Mesendoderm (in vitro differentiated cells): ENCODE measurements at regions not wholly inside any gene's neighbourhood (a gene's known extent, or its start where the extent isn't known, plus 50 kb on each side); places are given as distances from the start of the nearest gene placed in this dataset.

ENCODE experiments used
- DNase-seq: peaks from one replicate; pipeline ENCODE4 v3.0.0; 2013
- H2AK5ac ChIP-seq: 2 replicates; pipeline ENCODE4 v1.6.1; 2013; ENCODE audit warnings: low read length, inconsistent platforms
- H2BK120ac ChIP-seq: 2 replicates; pipeline ENCODE4 v1.6.1; 2013; ENCODE audit warnings: low read depth, mild to moderate bottlenecking, low read length, moderate library complexity, mixed read lengths
- H2BK15ac ChIP-seq: replicated peaks from 2 replicates; pipeline ENCODE4 v1.6.1; 2013; ENCODE audit warnings: low read depth, mild to moderate bottlenecking, moderate library complexity
- H2BK5ac ChIP-seq: 2 replicates; pipeline ENCODE4 v1.6.1; 2013; ENCODE audit warnings: low read length, inconsistent platforms
- H3K18ac ChIP-seq: 2 replicates; pipeline ENCODE4 v1.6.1; 2013; ENCODE audit warnings: mild to moderate bottlenecking, low read length, mixed read lengths
- H3K23ac ChIP-seq: one replicate; pipeline ENCODE4 v1.6.1; 2013; ENCODE audit warnings: low read length
- H3K27ac ChIP-seq: 2 replicates; pipeline ENCODE4 v1.5.1; 2013; ENCODE audit warnings: low read depth, mild to moderate bottlenecking, inconsistent platforms, low read length, moderate library complexity
- H3K27me3 ChIP-seq: 2 replicates; pipeline ENCODE4 v1.6.1; 2013; ENCODE audit warnings: low read length, control low read depth, mild to moderate bottlenecking, inconsistent platforms; ENCODE audit not compliant: insufficient read depth, poor library complexity
- H3K36me3 ChIP-seq: 2 replicates; pipeline ENCODE4 v1.6.1; 2013; ENCODE audit warnings: low read length, inconsistent platforms; ENCODE audit not compliant: control insufficient read depth, insufficient read depth
- H3K4ac ChIP-seq: one replicate; pipeline ENCODE4 v1.6.1; 2013; ENCODE audit warnings: low read depth, mild to moderate bottlenecking, low read length, moderate library complexity
- H3K4me1 ChIP-seq: 2 replicates; pipeline ENCODE4 v1.6.1; 2013; ENCODE audit warnings: low read depth, low read length, inconsistent platforms; ENCODE audit not compliant: control insufficient read depth
- H3K4me2 ChIP-seq: 2 replicates; pipeline ENCODE4 v1.6.1; 2013; ENCODE audit warnings: low read length
- H3K4me3 ChIP-seq: 2 replicates; pipeline ENCODE4 v1.5.1; 2013; ENCODE audit warnings: mild to moderate bottlenecking, low read length
- H3K56ac ChIP-seq: one replicate; pipeline ENCODE4 v1.6.1; 2013; ENCODE audit warnings: low read length
- H3K79me1 ChIP-seq: 2 replicates; pipeline ENCODE4 v1.6.1; 2013; ENCODE audit warnings: low read length, inconsistent platforms
- H3K79me2 ChIP-seq: 2 replicates; pipeline ENCODE4 v1.6.1; 2013; ENCODE audit warnings: mild to moderate bottlenecking, low read length; ENCODE audit not compliant: control insufficient read depth, insufficient read depth
- H3K9ac ChIP-seq: 2 replicates; pipeline ENCODE4 v1.6.1; 2013; ENCODE audit warnings: low read length, inconsistent platforms
- H4K5ac ChIP-seq: one replicate; pipeline ENCODE4 v1.6.1; 2013; ENCODE audit warnings: low read length
- H4K8ac ChIP-seq: one replicate; pipeline ENCODE4 v1.6.1; 2013; ENCODE audit warnings: low read depth, mild to moderate bottlenecking, control low read depth, low read length, moderate library complexity
- WGBS: extraction: QIAGEN DNeasy Blood & Tissue Kit; methylation state at CpG from one replicate; pipeline ENCODE4 v1.1.7; 2013; ENCODE audit warnings: low lambda C conversion rate, missing lambda C conversion rate; ENCODE audit not compliant: insufficient coverage; ENCODE audit errors: extremely low coverage; 5-methylcytosine and 5-hydroxymethylcytosine counted together

DNA sequence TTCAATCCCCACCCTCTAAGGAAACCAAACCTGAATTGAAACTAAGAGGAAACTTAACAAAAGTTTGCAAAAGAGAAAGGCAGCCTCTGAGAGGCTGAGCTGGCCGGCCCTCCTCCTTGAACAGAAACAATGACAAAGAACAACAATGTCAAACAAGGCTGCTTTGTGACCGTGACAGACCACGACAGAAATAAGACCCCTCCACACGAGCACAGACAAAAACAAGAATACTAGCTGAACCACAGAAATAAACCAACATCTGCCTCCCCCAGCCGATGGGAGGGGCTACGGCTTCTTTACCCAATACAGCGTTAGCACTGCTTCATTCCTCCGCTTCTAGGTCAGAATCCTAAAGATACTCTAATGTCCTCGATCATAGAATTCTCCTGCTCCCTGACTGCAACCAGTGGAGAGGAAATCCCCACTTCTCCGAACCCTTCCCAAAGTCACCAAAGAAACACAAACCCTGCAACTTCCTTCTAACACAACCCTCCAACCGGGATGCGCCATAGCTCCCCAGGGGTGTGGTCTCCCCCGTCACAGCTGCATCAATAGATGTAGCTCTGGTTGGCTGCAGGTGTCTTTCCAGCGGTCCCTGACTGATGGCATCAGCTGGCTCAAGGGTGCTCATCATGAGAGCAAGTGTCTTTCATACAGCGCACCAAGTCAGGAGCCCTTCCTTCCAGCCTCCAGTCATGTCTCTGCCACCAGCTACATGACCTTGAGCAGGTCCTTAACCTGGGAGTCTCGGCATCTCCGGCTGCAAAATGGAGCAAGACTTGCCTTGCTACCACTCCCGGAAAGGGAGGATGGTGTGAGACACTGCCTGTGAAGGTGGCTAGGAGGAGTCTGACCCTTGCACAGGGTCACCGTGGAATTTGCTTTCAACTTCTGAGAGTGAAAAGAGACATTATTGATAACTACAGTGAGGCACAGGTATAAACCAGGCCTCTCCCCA lies 198.6 kb downstream of the HAUS1 start:
- no peak overlapping the region for H2AK5ac ChIP-seq
- no CpG with 5 or more reads among the region's 19 CpGs for WGBS
- no peak overlapping the region for H3K4me3 ChIP-seq
- no peak overlapping the region for H2BK120ac ChIP-seq
- no peak overlapping the region for H3K23ac ChIP-seq
- H3K79me1 ChIP-seq = no peaks in the 10 kb centered on the region
- no peaks in the 10 kb centered on the region for H3K27me3 ChIP-seq
- H3K4me2 ChIP-seq = no peak overlapping the region
- H3K79me2 ChIP-seq = no peaks in the 10 kb centered on the region
- H3K9ac ChIP-seq = no peak overlapping the region
- DNase-seq = no peak
- H4K5ac ChIP-seq = no peak overlapping the region
- H3K4ac ChIP-seq = no peak overlapping the region
- H3K36me3 ChIP-seq = no peaks in the 10 kb centered on the region
- H3K27ac ChIP-seq = no peak overlapping the region
- no peak overlapping the region for H2BK15ac ChIP-seq
- H3K18ac ChIP-seq = no peak overlapping the region
- H2BK5ac ChIP-seq = no peak overlapping the region
- H3K56ac ChIP-seq = no peak overlapping the region
- no peaks in the 10 kb centered on the region for H3K4me1 ChIP-seq
- H4K8ac ChIP-seq = no peak overlapping the region

DNA sequence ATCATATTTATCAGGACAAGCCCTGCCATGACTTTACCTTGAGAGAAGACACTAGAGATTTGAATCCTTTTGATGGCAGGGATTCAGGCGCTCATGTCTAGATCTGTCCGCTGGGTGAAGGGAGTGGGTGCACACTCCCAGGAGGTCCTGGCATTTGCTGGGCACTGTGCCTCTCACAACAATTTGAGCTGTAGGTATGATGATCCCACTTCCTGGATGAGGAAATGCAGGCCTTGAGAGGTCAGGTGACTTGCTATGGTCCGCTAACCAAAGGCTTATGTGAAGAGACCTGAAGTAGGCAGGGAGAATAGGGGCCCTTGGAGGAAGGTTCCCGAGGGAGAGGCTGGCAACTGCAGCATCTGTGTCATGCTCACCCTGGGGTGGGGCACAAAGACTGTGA lies 206.1 kb downstream of the HAUS1 start:
- Histone ChIP-seq H2BK15ac (no peak overlapping the region), H3K4me3 (no peak overlapping the region), H3K4me2 (no peak overlapping the region), H2AK5ac (no peak overlapping the region), H4K8ac (no peak overlapping the region), H3K79me2 (no peaks in the 10 kb centered on the region), H3K27ac (no peak overlapping the region), H3K27me3 (no peaks in the 10 kb centered on the region), H4K5ac (no peak overlapping the region), H3K4ac (no peak overlapping the region), H3K36me3 (no peaks in the 10 kb centered on the region), H3K9ac (no peak overlapping the region), H3K4me1 (no peaks in the 10 kb centered on the region), H2BK120ac (no peak overlapping the region), H3K18ac (no peak overlapping the region), H3K56ac (no peak overlapping the region), H3K79me1 (no peaks in the 10 kb centered on the region), H3K23ac (no peak overlapping the region), H2BK5ac (no peak overlapping the region)
- no peak for DNase-seq
- no CpG with 5 or more reads among the region's 4 CpGs for WGBS

DNA sequence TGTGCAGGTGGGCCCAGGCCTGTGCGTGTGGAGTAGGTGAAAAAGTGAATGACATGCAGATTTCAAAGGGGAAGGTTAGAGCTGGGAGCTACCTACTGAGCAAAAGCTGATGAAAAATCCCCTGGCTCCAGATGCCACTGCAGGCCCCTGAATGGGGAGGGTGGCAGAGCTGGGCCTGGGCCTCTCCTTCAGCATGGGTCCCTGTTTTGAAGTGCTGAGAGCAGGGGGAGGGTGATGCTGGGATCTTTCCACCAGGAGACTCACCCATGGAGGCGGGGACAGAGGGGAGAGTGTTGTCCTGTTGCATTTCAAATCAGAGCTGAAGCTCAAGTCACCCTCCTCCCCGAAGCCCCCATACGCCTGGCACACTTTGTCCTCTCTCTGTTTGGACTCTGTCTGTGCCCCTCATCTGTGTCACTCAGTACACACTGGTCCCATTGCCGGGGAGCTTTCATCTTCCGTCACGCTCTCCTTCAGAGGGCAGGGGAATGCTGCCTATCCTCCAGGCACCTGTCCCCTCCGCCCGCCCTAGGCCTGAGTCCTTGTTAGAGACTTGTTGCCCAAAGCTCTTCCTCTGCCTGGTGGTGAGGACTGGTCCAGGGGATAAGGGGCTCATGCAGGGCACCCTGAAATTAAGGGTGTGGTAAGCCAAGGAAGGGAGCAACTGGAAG lies 206.6 kb downstream of the HAUS1 start:
- Histone ChIP-seq H3K27ac (no peak overlapping the region), H3K56ac (no peak overlapping the region), H3K4me2 (no peak overlapping the region), H4K5ac (no peak overlapping the region), H3K36me3 (no peaks in the 10 kb centered on the region), H3K4ac (no peak overlapping the region), H2BK15ac (no peak overlapping the region), H3K79me2 (no peaks in the 10 kb centered on the region), H2AK5ac (no peak overlapping the region), H3K4me3 (no peak overlapping the region), H4K8ac (no peak overlapping the region), H3K27me3 (no peaks in the 10 kb centered on the region), H3K18ac (no peak overlapping the region), H3K4me1 (no peaks in the 10 kb centered on the region), H3K9ac (no peak overlapping the region), H2BK5ac (no peak overlapping the region), H3K79me1 (no peaks in the 10 kb centered on the region), H2BK120ac (no peak overlapping the region), H3K23ac (no peak overlapping the region)
- no peak for DNase-seq
- no CpG with 5 or more reads among the region's 9 CpGs for WGBS

- DNase-seq = no peak
- Histone ChIP-seq H3K79me1 (no peaks in the 10 kb centered on the region), H3K56ac (no peak overlapping the region), H4K8ac (no peak overlapping the region), H3K27ac (no peak overlapping the region), H3K23ac (no peak overlapping the region), H3K4me3 (no peak overlapping the region), H3K9ac (no peak overlapping the region), H3K36me3 (no peaks in the 10 kb centered on the region), H2AK5ac (no peak overlapping the region), H2BK15ac (no peak overlapping the region), H3K4me1 (no peaks in the 10 kb centered on the region), H2BK5ac (no peak overlapping the region), H4K5ac (no peak overlapping the region), H3K18ac (no peak overlapping the region), H3K4ac (no peak overlapping the region), H3K79me2 (no peaks in the 10 kb centered on the region), H3K4me2 (no peak overlapping the region), H2BK120ac (no peak overlapping the region), H3K27me3 (no peaks in the 10 kb centered on the region)
- WGBS = no CpG with 5 or more reads among the region's 4 CpGs
These were observed 207.3 kb downstream of the HAUS1 start for GRCh38 chr18:46311491-46311890.

GRCh38 chr18:46312221-46312620 lies 208.0 kb downstream of the HAUS1 start:
- Histone ChIP-seq H3K27me3 (no peaks in the 10 kb centered on the region), H3K36me3 (no peaks in the 10 kb centered on the region), H3K27ac (no peak overlapping the region), H3K79me2 (no peaks in the 10 kb centered on the region), H3K79me1 (no peaks in the 10 kb centered on the region), H2BK5ac (no peak overlapping the region), H3K4ac (no peak overlapping the region), H4K8ac (no peak overlapping the region), H4K5ac (no peak overlapping the region), H2BK15ac (no peak overlapping the region), H3K9ac (no peak overlapping the region), H3K4me1 (no peaks in the 10 kb centered on the region), H2BK120ac (no peak overlapping the region), H3K4me3 (no peak overlapping the region), H3K23ac (no peak overlapping the region), H3K18ac (no peak overlapping the region), H3K4me2 (no peak overlapping the region), H2AK5ac (no peak overlapping the region), H3K56ac (no peak overlapping the region)
- DNase-seq = no peak
- WGBS = no CpG with 5 or more reads among the region's 6 CpGs
